NCI-H1092 treated with DMSO at 0.1 percent for 48 hours (cell line): ENCODE measurements at regions not wholly inside any gene's neighbourhood (a gene's known extent, or its start where the extent isn't known, plus 50 kb on each side); places are given as distances from the start of the nearest gene placed in this dataset.
"Not testable (repeated sequence)": the region's sequence is repeated elsewhere in the genome, so short reads cannot be mapped to it uniquely, and the experiment has no call there.

Source experiments
- DNase-seq: peaks from one replicate; lab custom pipeline; 2025; lab: John Stamatoyannopoulos, UW

DNA sequence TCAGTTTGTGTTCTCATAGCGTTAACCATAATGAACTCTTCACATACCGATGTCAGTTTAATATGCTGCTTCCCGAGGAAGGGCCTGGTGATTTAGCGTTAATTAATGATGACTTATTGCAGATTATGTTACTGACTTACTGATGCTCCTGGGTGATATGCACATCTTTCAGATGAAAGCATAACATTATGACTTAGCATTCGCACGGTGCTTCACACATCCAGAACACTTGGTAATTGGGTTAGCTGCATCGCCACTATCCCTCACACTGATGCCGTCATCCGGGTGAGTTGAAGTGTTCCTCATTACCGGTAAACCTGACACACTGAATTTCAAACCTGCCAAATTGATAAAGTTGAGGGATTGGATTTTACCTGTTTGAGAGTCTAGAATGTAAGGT, 239.0 kb upstream of the PODXL start:
- DNase-seq: no peak

DNA sequence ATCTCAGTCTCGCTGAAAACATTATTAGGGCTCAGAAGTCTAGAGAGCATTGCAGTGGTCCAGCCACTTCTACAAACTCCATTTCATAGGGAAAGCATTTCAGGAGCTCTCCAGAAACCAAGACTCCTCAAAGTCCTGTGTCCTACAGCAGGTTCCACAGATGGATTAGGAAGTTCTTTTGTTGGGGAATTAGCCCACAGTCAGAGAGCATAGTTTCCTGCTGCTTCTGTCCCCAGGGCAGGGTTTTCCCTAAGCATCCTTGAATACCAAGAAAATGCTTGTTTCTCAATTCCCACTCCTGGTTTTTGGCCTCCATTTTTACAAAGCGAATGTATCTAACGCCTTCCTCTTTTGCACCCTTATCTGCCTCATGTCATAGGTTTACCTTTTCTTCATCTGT, 235.9 kb upstream of the PODXL start:
- DNase-seq: no peak

DNA sequence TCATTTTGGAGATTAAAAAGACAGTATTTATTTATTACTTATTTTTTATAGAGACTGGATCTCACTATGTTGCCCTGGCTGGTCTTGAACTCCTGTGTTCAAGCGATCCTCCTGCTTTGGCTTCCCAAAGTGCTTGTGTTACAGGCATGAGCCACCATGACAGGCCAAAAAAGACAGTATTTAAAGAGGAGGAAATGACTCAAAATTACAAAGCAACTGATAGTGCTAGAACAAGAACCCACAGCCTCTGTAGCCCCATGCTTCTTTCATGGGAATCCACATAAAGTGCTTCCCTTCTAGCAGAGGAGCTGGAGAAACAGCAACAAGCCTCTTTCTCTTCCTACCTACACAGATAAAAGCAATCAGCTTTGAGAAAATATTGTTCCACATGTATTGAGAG, 230.7 kb upstream of the PODXL start:
- DNase-seq: no peak

- DNase-seq: no peak
Observed at GRCh38 chr7:131786204-131786603, 229.8 kb upstream of the PODXL start.

- DNase-seq: no peak
Observed at GRCh38 chr7:131778601-131779000, 222.2 kb upstream of the PODXL start.

GRCh38 chr7:131774419-131775220, 218.2 kb upstream of the PODXL start:
- no peak for DNase-seq

DNA sequence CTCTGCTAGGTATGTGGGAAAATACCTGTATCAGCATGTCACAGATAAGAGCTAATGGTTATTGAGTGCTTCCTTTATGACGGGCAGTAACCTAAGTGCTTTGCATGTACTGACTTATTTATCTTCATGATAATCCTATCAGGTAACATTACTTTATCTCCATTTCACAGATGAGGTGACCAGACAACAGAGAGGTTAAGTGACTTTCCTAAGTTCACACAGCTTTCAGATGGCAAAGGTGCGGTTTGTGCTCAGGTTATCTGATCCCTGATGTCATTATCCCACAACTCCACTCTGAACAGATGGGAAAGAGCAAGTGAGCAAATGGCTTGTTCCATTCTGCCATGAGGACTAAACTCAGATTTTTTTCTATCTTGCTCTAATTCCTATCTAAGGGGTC, 217.0 kb upstream of the PODXL start:
- DNase-seq: no peak

DNA sequence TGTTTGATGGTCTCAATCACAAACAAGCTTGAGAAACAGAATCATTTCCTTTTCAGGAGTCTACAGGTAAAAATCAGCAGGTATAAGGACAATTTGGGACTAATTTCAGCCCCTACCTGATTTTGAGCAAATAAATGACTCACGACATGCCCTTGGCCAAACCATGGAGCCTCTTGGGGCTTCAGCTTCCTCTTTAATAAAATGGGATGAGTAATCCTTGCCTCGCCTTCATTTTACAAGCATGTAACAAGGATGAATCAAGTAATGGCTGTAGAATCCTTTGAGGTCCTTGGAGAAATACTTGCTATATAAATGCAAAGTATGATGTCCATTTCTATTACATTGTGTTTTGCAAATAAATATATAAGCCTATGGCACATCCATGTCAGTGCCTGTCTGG, 212.8 kb upstream of the PODXL start:
- DNase-seq: no peak

- DNase-seq: no peak
Observed at GRCh38 chr7:131767591-131767990, 211.2 kb upstream of the PODXL start.

DNA sequence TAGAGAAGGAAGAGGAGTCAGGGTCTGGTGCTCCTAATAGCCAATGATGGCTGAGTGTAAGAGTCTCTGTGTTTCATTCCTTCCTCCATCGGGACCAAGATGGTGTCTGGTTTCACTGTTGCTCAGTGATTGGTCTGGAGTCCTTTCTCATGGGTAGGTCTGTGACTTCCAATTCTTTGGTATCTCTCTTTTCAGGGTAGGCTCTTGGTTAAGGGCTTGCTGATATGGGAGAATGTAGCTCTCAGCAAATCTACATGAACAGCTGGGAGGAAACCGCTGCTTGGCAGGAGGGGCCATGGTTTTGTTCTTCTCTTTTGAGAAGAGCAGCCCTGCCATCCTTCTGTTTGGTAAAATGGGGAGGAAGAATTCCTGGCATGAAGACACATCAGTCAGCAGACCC, 209.1 kb upstream of the PODXL start:
- DNase-seq: no peak

DNA sequence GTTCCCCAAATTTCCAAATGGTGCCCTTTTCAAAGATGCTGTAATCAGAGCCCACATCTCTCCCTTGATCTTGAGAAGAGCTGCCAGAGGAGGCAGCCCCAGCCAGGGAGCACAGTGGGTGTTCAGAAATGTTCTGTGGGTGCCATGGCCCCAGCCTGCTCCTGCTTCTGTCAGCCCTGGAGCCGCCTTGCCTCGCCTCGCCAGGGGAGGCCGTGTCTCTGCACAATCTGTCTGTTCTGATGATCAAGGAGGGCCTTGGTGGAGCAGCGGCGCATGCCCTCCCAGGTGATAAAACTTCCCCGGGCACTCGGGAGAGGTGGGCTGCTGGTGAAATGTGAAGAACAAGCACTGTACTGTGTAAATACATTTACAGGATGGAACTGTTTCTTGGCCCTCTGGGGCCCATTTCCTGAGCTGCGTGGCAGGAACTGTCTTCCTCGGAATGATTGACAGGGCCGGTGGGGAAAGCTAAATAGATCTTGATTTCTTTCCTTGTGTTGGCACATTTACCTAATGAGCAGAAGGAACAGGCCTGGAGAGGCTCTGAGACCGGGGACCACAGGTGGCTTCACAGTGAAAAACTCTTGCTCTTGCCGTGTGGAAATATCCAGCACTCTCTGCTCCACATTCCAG, 207.8 kb upstream of the PODXL start:
- no peak for DNase-seq

DNA sequence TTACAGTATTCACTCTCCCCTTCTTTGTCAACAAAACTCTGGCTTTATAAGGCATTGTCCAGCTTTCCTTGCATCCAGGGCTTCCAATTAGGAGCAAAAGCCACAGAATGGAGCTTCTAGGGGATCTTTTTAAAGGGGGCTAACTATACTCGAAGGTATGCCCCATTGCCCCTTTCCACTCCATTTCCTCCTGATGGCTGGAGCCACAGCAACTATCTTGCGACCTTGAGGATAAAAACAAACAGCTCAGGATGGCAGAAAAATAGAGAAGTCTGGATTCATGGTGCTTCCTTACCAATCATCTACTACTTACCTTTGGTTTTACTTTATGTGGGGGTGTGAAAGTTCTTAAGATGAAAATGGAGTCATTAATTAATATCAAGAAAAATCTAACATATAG, 206.3 kb upstream of the PODXL start:
- no peak for DNase-seq

DNA sequence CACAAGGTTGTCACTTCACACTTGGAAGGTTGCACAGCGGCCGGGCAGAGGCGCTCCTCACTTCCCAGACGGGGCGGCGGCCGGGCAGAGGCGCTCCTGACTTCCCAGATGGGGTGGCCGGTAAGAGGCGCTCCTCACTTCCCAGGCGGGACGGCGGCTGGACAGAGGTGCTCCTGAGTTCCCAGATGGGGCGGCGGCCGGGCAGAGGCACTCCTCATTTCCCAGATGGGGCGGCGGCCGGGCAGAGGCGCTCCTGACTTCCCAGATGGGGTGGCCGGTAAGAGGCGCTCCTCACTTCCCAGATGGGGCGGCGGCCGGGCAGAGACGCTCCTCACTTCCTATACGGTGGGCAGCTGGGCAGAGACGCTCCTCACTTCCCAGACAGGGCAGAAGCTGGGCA, 199.4 kb upstream of the PODXL start:
- not testable (repeated sequence) for DNase-seq

- DNase-seq: no peak
Observed at GRCh38 chr7:131753620-131754222, 197.3 kb upstream of the PODXL start.

- DNase-seq: no peak
Observed at GRCh38 chr7:131747658-131748232, 191.3 kb upstream of the PODXL start.

DNA sequence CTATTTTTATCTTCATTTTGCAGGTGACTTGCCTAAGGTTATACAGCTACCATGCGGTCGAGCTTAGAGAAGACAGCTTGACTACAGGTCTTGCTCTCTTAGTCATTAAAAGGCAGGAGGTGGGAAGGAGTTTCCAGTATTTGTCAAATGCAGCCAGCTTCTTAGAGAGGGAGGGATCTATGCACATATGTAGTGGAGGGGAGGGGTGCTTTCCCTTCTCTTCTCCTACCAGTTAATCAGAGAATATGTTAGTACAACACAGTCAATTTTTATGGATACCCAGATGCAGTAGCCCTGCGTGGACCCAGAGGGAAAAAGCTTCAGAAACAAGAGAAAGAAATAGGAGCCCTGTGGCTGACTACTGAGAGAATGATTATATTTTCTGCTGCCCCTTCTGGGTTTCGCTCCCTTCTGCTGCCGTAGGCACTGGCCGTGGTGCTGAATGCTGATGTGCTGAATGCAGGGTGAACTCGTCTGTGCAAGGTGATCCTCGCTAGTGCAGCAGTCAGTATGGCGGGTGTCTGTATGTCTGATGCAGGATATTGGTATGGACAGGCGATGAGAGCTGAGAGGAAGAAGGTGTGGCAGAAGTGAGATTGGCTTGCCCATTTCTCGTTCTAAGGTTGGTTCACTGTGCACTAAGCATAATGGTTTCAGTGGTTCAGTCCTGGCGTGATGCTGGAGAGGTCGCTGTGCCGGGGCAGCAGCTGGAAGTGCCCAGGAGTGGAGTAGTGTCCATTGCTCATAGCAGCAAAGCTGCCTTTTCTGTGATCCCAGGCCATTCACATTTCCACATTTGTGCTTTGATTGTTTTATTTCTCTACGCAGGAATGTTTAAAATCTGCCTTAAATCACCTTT, 189.2 kb upstream of the PODXL start:
- DNase-seq: no peak

DNA sequence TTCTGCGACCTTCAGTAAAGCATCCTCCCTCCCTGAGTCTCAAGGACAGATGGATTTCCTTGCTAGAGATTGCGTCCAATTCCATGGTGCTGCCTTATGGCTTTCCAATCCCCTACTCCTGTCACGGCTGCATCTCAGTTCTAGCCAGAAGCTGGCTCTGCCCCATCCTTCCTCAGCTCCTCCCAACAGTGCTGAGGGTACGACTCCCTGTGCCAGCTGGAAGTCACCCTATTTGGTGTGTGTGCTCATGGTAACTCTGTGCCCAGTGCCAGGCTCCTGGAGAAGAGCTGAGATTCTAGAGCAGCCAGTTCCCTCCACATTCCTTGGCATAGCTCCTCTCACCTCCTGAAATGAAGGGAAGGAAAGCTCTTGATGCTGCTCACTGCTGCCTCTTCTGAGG, 185.0 kb upstream of the PODXL start:
- no peak for DNase-seq

GRCh38 chr7:131737746-131738465, 181.5 kb upstream of the PODXL start:
- no peak for DNase-seq

DNA sequence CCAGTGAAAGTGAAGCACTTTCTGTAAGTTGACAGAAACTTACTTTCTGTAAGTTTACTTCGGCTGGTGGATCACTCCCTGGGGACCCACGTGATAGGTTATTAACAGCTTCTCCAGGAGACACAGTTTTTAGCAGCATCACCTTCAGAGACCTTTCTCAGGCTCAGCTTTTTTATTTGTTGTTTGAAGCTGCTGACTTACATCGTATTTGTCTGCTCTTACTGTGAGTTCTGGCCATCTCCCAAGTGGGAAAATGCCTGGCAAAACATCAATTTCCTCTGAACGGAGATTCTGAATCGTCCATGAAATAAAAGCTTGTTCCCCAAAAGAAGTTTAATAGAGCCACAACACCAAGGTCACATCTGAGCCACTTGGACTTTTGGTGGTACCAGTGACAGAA, 178.7 kb upstream of the PODXL start:
- no peak for DNase-seq

- no peak for DNase-seq
Observed at GRCh38 chr7:131733604-131734003, 177.2 kb upstream of the PODXL start.

DNA sequence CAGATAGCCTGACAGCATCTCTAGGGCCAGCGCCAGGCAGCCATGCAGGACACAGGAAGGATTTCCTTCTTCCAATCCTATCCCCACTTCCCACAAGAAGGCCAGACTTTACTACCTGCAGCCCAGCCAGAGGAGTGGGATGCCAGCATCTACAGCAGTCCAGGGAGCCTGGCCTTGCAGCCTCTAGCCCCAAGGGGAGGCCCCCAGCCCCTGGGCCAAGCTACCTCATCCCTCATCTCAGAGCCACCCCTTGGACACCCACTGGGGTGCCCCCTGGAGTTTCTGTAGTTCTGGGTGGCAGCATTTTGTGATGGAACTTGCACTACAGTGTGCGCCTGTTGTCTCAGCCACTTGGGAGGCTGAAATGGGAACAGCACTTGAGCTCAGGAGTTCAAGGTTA, 170.8 kb upstream of the PODXL start:
- no peak for DNase-seq
